MM.1S (cell line): ENCODE measurements at regions not wholly inside any gene's neighbourhood (a gene's known extent, or its start where the extent isn't known, plus 50 kb on each side); places are given as distances from the start of the nearest gene placed in this dataset.
"Not testable (repeated sequence)": the region's sequence is repeated elsewhere in the genome, so short reads cannot be mapped to it uniquely, and the experiment has no call there.

Experiments
- CTCF ChIP-seq: fragments of 300-600 bp; sonication (generic); IDR thresholded peaks from 2 replicates; pipeline ENCODE4 v1.5.1; 2016; ENCODE audit warnings: antibody characterized with exemption, low read length, mixed read lengths
- EZH2 ChIP-seq: fragments of 300-600 bp; sonication (generic); optimal IDR thresholded peaks from 2 replicates; pipeline ENCODE3; 2017; ENCODE audit warnings: low read depth, mild to moderate bottlenecking, antibody characterized with exemption, low read length, mixed read lengths
- EZH2phosphoT487 ChIP-seq: fragments of 300-600 bp; sonication (generic); IDR thresholded peaks from 2 replicates; pipeline ENCODE4 v1.6.1; 2018; ENCODE audit warnings: antibody characterized with exemption, low read length

- not testable (repeated sequence) for TF ChIP-seq CTCF, EZH2, EZH2phosphoT487
These were observed 190.5 kb upstream of the FBXO11 start for GRCh38 chr2:48096765-48097164.
